ENCODE measurements at regions not wholly inside any gene's neighbourhood (a gene's known extent, or its start where the extent isn't known, plus 50 kb on each side); places are given as distances from the start of the nearest gene placed in this dataset.

DNA sequence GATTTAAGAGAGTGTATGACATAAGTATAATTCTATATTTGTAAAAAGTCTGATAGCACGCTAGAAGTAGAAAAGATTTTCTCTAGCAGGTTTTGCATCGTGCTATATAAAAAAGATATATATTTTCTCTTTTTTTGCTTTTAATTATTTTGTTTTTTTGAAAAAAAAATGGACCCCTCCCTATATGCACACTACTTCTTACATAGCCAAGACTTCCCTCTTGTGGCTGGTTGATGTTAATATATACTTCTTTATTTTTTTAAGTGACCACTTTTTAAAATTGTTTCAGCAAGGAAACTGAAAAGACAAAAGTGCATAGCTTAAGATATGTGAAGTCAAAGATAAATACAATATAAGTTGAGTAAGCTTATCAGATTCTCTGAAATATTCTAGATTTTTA, 1202.8 kb downstream of the DIAPH3 start:
- DNase-seq (ENCODE audit: low spot score) (peak; percentile 45), ATAC-seq (no peak)
- Mint-ChIP-seq H3K36me3 (ENCODE audit: low read depth) (peaks cover 2% of the 10 kb centered on the region; the same call in 2 of the 3 replicates), H3K27me3 (ENCODE audit: insufficient read depth, low read depth, poor library complexity) (peaks cover 2% of the 10 kb centered on the region), H3K27ac (no peak overlapping the region), H3K4me3 (no peak overlapping the region), H3K9me3 (peaks cover 3% of the 10 kb centered on the region; the same call in 1 of the 3 replicates), H3K4me1 (no peaks in the 10 kb centered on the region)
- Histone ChIP-seq H2AFZ (no peak overlapping the region), H4K20me1 (replicated peaks; ENCODE audit: insufficient read depth) (no peaks in the 10 kb centered on the region), H3K79me2 (replicated peaks; ENCODE audit: insufficient read depth) (no peaks in the 10 kb centered on the region), H3K4me3 (no peak overlapping the region), H3K4me2 (no peak overlapping the region), H3K4me1 (ENCODE audit: insufficient read depth) (no peaks in the 10 kb centered on the region), H3K36me3 (ENCODE audit: insufficient read depth) (no peaks in the 10 kb centered on the region), H3K27me3 (ENCODE audit: insufficient read depth) (no peaks in the 10 kb centered on the region), H3F3A (replicated peaks; ENCODE audit: low read depth) (no peaks in the 10 kb centered on the region), H3K9me2 (ENCODE audit: insufficient read depth) (no peaks in the 10 kb centered on the region), H3K27ac (ENCODE audit: low read depth) (no peak overlapping the region)
- no peak for TF ChIP-seq STAT1 (IDR thresholded peaks at IDR 0.05; ENCODE audit: unreplicated experiment)
- no peak for TF ChIP-seq ZNF331 (CRISPR knock-in tag; IDR thresholded peaks at IDR 0.05; ENCODE audit: low read depth)
- no peak for TF ChIP-seq REST (IDR thresholded peaks at IDR 0.05; ENCODE audit: unreplicated experiment)
- TF ChIP-seq, protein P1, sequence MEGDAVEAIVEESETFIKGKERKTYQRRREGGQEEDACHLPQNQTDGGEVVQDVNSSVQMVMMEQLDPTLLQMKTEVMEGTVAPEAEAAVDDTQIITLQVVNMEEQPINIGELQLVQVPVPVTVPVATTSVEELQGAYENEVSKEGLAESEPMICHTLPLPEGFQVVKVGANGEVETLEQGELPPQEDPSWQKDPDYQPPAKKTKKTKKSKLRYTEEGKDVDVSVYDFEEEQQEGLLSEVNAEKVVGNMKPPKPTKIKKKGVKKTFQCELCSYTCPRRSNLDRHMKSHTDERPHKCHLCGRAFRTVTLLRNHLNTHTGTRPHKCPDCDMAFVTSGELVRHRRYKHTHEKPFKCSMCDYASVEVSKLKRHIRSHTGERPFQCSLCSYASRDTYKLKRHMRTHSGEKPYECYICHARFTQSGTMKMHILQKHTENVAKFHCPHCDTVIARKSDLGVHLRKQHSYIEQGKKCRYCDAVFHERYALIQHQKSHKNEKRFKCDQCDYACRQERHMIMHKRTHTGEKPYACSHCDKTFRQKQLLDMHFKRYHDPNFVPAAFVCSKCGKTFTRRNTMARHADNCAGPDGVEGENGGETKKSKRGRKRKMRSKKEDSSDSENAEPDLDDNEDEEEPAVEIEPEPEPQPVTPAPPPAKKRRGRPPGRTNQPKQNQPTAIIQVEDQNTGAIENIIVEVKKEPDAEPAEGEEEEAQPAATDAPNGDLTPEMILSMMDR (conservative IDR thresholded peaks at IDR 0.05; ENCODE audit: low read depth in 2 of 2), result peak in 1 of 2 experiments; percentile 64; a peak in 3 of 4 replicates
- no peak for TF ChIP-seq POLR2AphosphoS5 (IDR thresholded peaks at IDR 0.05; ENCODE audit: low read depth)
- no peak for TF ChIP-seq NANOG (IDR thresholded peaks at IDR 0.05; ENCODE audit: borderline replicate concordance)
- TF ChIP-seq, protein P2, sequence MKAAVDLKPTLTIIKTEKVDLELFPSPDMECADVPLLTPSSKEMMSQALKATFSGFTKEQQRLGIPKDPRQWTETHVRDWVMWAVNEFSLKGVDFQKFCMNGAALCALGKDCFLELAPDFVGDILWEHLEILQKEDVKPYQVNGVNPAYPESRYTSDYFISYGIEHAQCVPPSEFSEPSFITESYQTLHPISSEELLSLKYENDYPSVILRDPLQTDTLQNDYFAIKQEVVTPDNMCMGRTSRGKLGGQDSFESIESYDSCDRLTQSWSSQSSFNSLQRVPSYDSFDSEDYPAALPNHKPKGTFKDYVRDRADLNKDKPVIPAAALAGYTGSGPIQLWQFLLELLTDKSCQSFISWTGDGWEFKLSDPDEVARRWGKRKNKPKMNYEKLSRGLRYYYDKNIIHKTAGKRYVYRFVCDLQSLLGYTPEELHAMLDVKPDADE (IDR thresholded peaks at IDR 0.05), result no peak
- TF ChIP-seq JUNB (IDR thresholded peaks at IDR 0.05; ENCODE audit: unreplicated experiment), result no peak

DNA sequence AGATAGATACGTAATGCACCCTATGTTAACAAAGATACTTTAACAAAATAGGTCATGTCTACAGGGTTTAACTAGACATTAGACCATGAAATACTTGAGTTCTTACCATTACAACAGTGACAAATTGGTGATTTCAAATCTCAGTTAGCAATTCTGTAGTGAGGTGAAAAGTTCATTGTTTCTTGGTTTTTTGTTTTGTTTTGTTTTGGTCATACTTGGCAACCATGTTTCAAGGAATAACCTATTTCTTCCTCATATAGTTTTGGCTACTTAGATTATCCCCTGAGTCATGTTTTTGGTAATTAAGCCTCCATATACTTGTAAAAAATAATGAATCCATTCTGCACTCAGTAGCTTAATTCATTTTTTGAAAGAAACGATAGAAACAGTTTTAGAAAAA, 1200.4 kb downstream of the DIAPH3 start:
- Histone ChIP-seq H3F3A (replicated peaks; ENCODE audit: low read depth) (no peaks in the 10 kb centered on the region), H2AFZ (no peak overlapping the region), H3K4me2 (no peak overlapping the region), H3K4me3 (no peak overlapping the region), H3K79me2 (replicated peaks; ENCODE audit: insufficient read depth) (no peaks in the 10 kb centered on the region), H3K36me3 (ENCODE audit: insufficient read depth) (no peaks in the 10 kb centered on the region), H4K20me1 (replicated peaks; ENCODE audit: insufficient read depth) (no peaks in the 10 kb centered on the region), H3K9me2 (ENCODE audit: insufficient read depth) (no peaks in the 10 kb centered on the region), H3K27ac (ENCODE audit: low read depth) (no peak overlapping the region), H3K27me3 (ENCODE audit: insufficient read depth) (no peaks in the 10 kb centered on the region), H3K4me1 (ENCODE audit: insufficient read depth) (no peaks in the 10 kb centered on the region)
- DNase-seq (ENCODE audit: low spot score), result no peak
- ATAC-seq, result no peak
- Mint-ChIP-seq H3K36me3 (ENCODE audit: low read depth) (peaks cover 5% of the 10 kb centered on the region), H3K4me1 (no peaks in the 10 kb centered on the region), H3K9me3 (peaks cover 5% of the 10 kb centered on the region), H3K27ac (no peak overlapping the region), H3K27me3 (ENCODE audit: insufficient read depth, low read depth, poor library complexity) (no peaks in the 10 kb centered on the region), H3K4me3 (no peak overlapping the region)
- TF ChIP-seq, protein P2 (IDR thresholded peaks at IDR 0.05), result no peak

Data from GM23338 (cell line).